ENCODE measurements at regions not wholly inside any gene's neighbourhood (a gene's known extent, or its start where the extent isn't known, plus 50 kb on each side); places are given as distances from the start of the nearest gene placed in this dataset.
"Not testable (repeated sequence)": the region's sequence is repeated elsewhere in the genome, so short reads cannot be mapped to it uniquely, and the experiment has no call there.

- H3K4me3 ChIP-seq (ENCODE audit: low read length in 2 of 2): no peak overlapping the region
- no peak for DNase-seq
- H3K9me3 ChIP-seq (ENCODE audit: control insufficient read depth, low read length): no peaks in the 10 kb centered on the region
- H3K4me1 ChIP-seq (ENCODE audit: control insufficient read depth in 1 of 2, insufficient read depth in 2 of 2, low read length in 2 of 2): no peaks in the 10 kb centered on the region
- H3K27ac ChIP-seq (ENCODE audit: low read depth in 1 of 2, low read length in 2 of 2): no peak overlapping the region
- no peak for ATAC-seq (ENCODE audit: low FRiP score)
- no peaks in the 10 kb centered on the region for H3K27me3 ChIP-seq (ENCODE audit: control insufficient read depth in 1 of 2, insufficient read depth in 2 of 2, low read length in 1 of 2)
- no peaks in the 10 kb centered on the region for H3K36me3 ChIP-seq (ENCODE audit: control insufficient read depth in 1 of 2, insufficient read depth in 2 of 2, low read length in 1 of 2)
- intact Hi-C loops (cut with DNase I): loop anchor here in 1 of 2 donors (10.0 kb wide), 1 partner anchor 81 kb away; no protein-coding TSS in a partner anchor
Observed at GRCh38 chr3:106065831-106066230, 197.0 kb upstream of the CBLB start.

- intact Hi-C loops (cut with DNase I): loop anchor here in 1 of 2 donors (10.0 kb wide), 1 partner anchor 83 kb away; no protein-coding TSS in a partner anchor
Observed at GRCh38 chr3:106067711-106068110, 198.9 kb upstream of the CBLB start.

GRCh38 chr3:106068381-106068780 lies 199.6 kb upstream of the CBLB start:
- H3K4me3 ChIP-seq (ENCODE audit: low read length in 2 of 2): no peak overlapping the region
- H3K4me1 ChIP-seq (ENCODE audit: control insufficient read depth in 1 of 2, insufficient read depth in 2 of 2, low read length in 2 of 2): no peaks in the 10 kb centered on the region
- ATAC-seq (ENCODE audit: low FRiP score) (no peak), DNase-seq (no peak)
- H3K27ac ChIP-seq (ENCODE audit: low read depth in 1 of 2, low read length in 2 of 2): peak overlapping the region in 1 of 2 donors; percentile 63
- 20 to 32% methylated on average over 1 of the region's 1 CpG for WGBS, 2 donors
- intact Hi-C loops (cut with DNase I): loop anchor here in 1 of 2 donors (10.0 kb wide), 1 partner anchor 84 kb away; no protein-coding TSS in a partner anchor
- H3K36me3 ChIP-seq (ENCODE audit: control insufficient read depth in 1 of 2, insufficient read depth in 2 of 2, low read length in 1 of 2): no peaks in the 10 kb centered on the region
- no peaks in the 10 kb centered on the region for H3K9me3 ChIP-seq (ENCODE audit: control insufficient read depth, low read length)
- H3K27me3 ChIP-seq (ENCODE audit: control insufficient read depth in 1 of 2, insufficient read depth in 2 of 2, low read length in 1 of 2): no peaks in the 10 kb centered on the region

More at GRCh38 chr3:106067711-106068110, 198.9 kb upstream of the CBLB start:
- no peaks in the 10 kb centered on the region for H3K9me3 ChIP-seq (ENCODE audit: control insufficient read depth, low read length)
- WGBS, 2 donors: 97% methylated on average over 3 of the region's 3 CpGs
- no peak overlapping the region for H3K4me3 ChIP-seq (ENCODE audit: low read length in 2 of 2)
- no peak overlapping the region for H3K27ac ChIP-seq (ENCODE audit: low read depth in 1 of 2, low read length in 2 of 2)
- H3K27me3 ChIP-seq (ENCODE audit: control insufficient read depth in 1 of 2, insufficient read depth in 2 of 2, low read length in 1 of 2): no peaks in the 10 kb centered on the region
- DNase-seq (no peak), ATAC-seq (ENCODE audit: low FRiP score) (no peak)
- no peaks in the 10 kb centered on the region for H3K4me1 ChIP-seq (ENCODE audit: control insufficient read depth in 1 of 2, insufficient read depth in 2 of 2, low read length in 2 of 2)
- H3K36me3 ChIP-seq (ENCODE audit: control insufficient read depth in 1 of 2, insufficient read depth in 2 of 2, low read length in 1 of 2): no peaks in the 10 kb centered on the region

GRCh38 chr3:106068795-106069194 lies 200.0 kb upstream of the CBLB start:
- Histone ChIP-seq H3K4me3 (ENCODE audit: low read length in 2 of 2) (no peak overlapping the region), H3K9me3 (ENCODE audit: control insufficient read depth, low read length) (no peaks in the 10 kb centered on the region), H3K27me3 (ENCODE audit: control insufficient read depth in 1 of 2, insufficient read depth in 2 of 2, low read length in 1 of 2) (no peaks in the 10 kb centered on the region), H3K36me3 (ENCODE audit: control insufficient read depth in 1 of 2, insufficient read depth in 2 of 2, low read length in 1 of 2) (no peaks in the 10 kb centered on the region), H3K4me1 (ENCODE audit: control insufficient read depth in 1 of 2, insufficient read depth in 2 of 2, low read length in 2 of 2) (no peaks in the 10 kb centered on the region), H3K27ac (ENCODE audit: low read depth in 1 of 2, low read length in 2 of 2) (peak overlapping the region in 1 of 2 donors; percentile 63)
- DNase-seq (no peak), ATAC-seq (ENCODE audit: low FRiP score) (peak; percentile 80)
- 58 to 72% methylated on average over 2 of the region's 2 CpGs for WGBS, 2 donors
- intact Hi-C loops (cut with DNase I): loop anchor here in 1 of 2 donors (10.0 kb wide), 1 partner anchor 84 kb away; no protein-coding TSS in a partner anchor

- no peak overlapping the region for H3K27ac ChIP-seq (ENCODE audit: low read depth in 1 of 2, low read length in 2 of 2)
- H3K36me3 ChIP-seq (ENCODE audit: control insufficient read depth in 1 of 2, insufficient read depth in 2 of 2, low read length in 1 of 2): no peaks in the 10 kb centered on the region
- DNase-seq (no peak), ATAC-seq (ENCODE audit: low FRiP score) (no peak)
- H3K4me3 ChIP-seq (ENCODE audit: low read length in 2 of 2): no peak overlapping the region
- no peaks in the 10 kb centered on the region for H3K4me1 ChIP-seq (ENCODE audit: control insufficient read depth in 1 of 2, insufficient read depth in 2 of 2, low read length in 2 of 2)
- intact Hi-C loops (cut with DNase I): no loop called here
- no peaks in the 10 kb centered on the region for H3K9me3 ChIP-seq (ENCODE audit: control insufficient read depth, low read length)
- no peaks in the 10 kb centered on the region for H3K27me3 ChIP-seq (ENCODE audit: control insufficient read depth in 1 of 2, insufficient read depth in 2 of 2, low read length in 1 of 2)
- WGBS, 2 donors: 39 to 49% methylated on average over 3 of the region's 3 CpGs
Observed at GRCh38 chr3:106070187-106070586, 201.4 kb upstream of the CBLB start.

GRCh38 chr3:106071306-106071705 lies 202.5 kb upstream of the CBLB start:
- no peaks in the 10 kb centered on the region for H3K27me3 ChIP-seq (ENCODE audit: control insufficient read depth in 1 of 2, insufficient read depth in 2 of 2, low read length in 1 of 2)
- H3K4me3 ChIP-seq (ENCODE audit: low read length in 2 of 2): no peak overlapping the region
- no peaks in the 10 kb centered on the region for H3K4me1 ChIP-seq (ENCODE audit: control insufficient read depth in 1 of 2, insufficient read depth in 2 of 2, low read length in 2 of 2)
- intact Hi-C loops (cut with DNase I): no loop called here
- H3K9me3 ChIP-seq (ENCODE audit: control insufficient read depth, low read length): no peaks in the 10 kb centered on the region
- WGBS, 2 donors: 27 to 42% methylated on average over 4 of the region's 4 CpGs
- no peak for ATAC-seq (ENCODE audit: low FRiP score)
- H3K27ac ChIP-seq (ENCODE audit: low read depth in 1 of 2, low read length in 2 of 2): no peak overlapping the region
- H3K36me3 ChIP-seq (ENCODE audit: control insufficient read depth in 1 of 2, insufficient read depth in 2 of 2, low read length in 1 of 2): no peaks in the 10 kb centered on the region
- no peak for DNase-seq

- intact Hi-C loops (cut with DNase I); DNase-seq; H3K4me1 ChIP-seq (ENCODE audit: control insufficient read depth in 1 of 2, insufficient read depth in 2 of 2, low read length in 2 of 2); H3K27me3 ChIP-seq (ENCODE audit: control insufficient read depth in 1 of 2, insufficient read depth in 2 of 2, low read length in 1 of 2); H3K36me3 ChIP-seq (ENCODE audit: control insufficient read depth in 1 of 2, insufficient read depth in 2 of 2, low read length in 1 of 2); H3K4me3 ChIP-seq (ENCODE audit: low read length in 2 of 2); H3K27ac ChIP-seq (ENCODE audit: low read depth in 1 of 2, low read length in 2 of 2); ATAC-seq (ENCODE audit: low FRiP score); H3K9me3 ChIP-seq (ENCODE audit: control insufficient read depth, low read length): not testable (repeated sequence)
- WGBS, 2 donors: 91 to 96% methylated on average over 3 of the region's 5 CpGs
Observed at GRCh38 chr3:106072596-106072995, 203.8 kb upstream of the CBLB start.

- H3K4me1 ChIP-seq (ENCODE audit: control insufficient read depth in 1 of 2, insufficient read depth in 2 of 2, low read length in 2 of 2); DNase-seq; H3K27me3 ChIP-seq (ENCODE audit: control insufficient read depth in 1 of 2, insufficient read depth in 2 of 2, low read length in 1 of 2); H3K27ac ChIP-seq (ENCODE audit: low read depth in 1 of 2, low read length in 2 of 2); H3K4me3 ChIP-seq (ENCODE audit: low read length in 2 of 2); H3K36me3 ChIP-seq (ENCODE audit: control insufficient read depth in 1 of 2, insufficient read depth in 2 of 2, low read length in 1 of 2); intact Hi-C loops (cut with DNase I); H3K9me3 ChIP-seq (ENCODE audit: control insufficient read depth, low read length); ATAC-seq (ENCODE audit: low FRiP score): not testable (repeated sequence)
- WGBS, 2 donors: 96% methylated on average over 25 of the region's 31 CpGs; no CpG with 5 or more reads in 1 of the 2 donors
Observed at GRCh38 chr3:106073806-106074205, 205.0 kb upstream of the CBLB start.

- WGBS, 2 donors: 98 to 99% methylated on average over 2 of the region's 5 CpGs
- ATAC-seq (ENCODE audit: low FRiP score); H3K4me1 ChIP-seq (ENCODE audit: control insufficient read depth in 1 of 2, insufficient read depth in 2 of 2, low read length in 2 of 2); intact Hi-C loops (cut with DNase I); H3K36me3 ChIP-seq (ENCODE audit: control insufficient read depth in 1 of 2, insufficient read depth in 2 of 2, low read length in 1 of 2); DNase-seq; H3K27me3 ChIP-seq (ENCODE audit: control insufficient read depth in 1 of 2, insufficient read depth in 2 of 2, low read length in 1 of 2); H3K4me3 ChIP-seq (ENCODE audit: low read length in 2 of 2); H3K27ac ChIP-seq (ENCODE audit: low read depth in 1 of 2, low read length in 2 of 2); H3K9me3 ChIP-seq (ENCODE audit: control insufficient read depth, low read length): not testable (repeated sequence)
Observed at GRCh38 chr3:106075731-106076130, 206.9 kb upstream of the CBLB start.

All from aorta (tissue), 5 donors.